PC-9 (cell line): ENCODE measurements at regions not wholly inside any gene's neighbourhood (a gene's known extent, or its start where the extent isn't known, plus 50 kb on each side); places are given as distances from the start of the nearest gene placed in this dataset.

Source experiments
- CTCF ChIP-seq: fragments of 200-600 bp; sonication (generic); conservative IDR thresholded peaks from 2 replicates; pipeline ENCODE4 v1.6.1; 2017; ENCODE audit warnings: mixed run types, antibody characterized with exemption, mild to moderate bottlenecking, moderate library complexity
- EZH2 ChIP-seq: fragments of 200-600 bp; sonication (generic); IDR thresholded peaks from 2 replicates; pipeline ENCODE4 v1.8.0; 2017; ENCODE audit warnings: antibody characterized with exemption, low read depth

- no peak for TF ChIP-seq CTCF
- TF ChIP-seq EZH2, result no peak
Measured at GRCh38 chr13:106115081-106115480, 420.4 kb downstream of the EFNB2 start.
